ENCODE measurements at regions not wholly inside any gene's neighbourhood (a gene's known extent, or its start where the extent isn't known, plus 50 kb on each side); places are given as distances from the start of the nearest gene placed in this dataset.

DNA sequence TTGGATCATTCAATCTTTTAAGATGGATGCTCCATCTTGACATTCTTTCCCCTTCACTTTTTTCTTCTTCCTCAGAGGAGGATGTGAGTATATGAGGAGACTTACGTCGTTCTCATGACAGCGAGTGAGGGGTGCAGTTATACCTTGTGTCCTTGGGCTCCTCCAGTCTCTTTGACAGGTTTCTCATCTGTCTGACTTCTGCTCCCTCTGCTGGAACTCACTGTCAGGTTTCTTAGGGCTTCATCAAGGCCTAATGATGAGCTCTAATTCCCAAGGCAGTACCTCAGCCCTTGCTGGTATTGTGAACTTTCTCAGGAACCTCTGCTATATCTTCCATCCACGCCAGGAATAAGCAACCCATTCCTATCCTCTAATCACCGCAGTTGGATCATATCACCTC, 237.8 kb upstream of the ADGRL3 start:
- TF ChIP-seq, protein P1, sequence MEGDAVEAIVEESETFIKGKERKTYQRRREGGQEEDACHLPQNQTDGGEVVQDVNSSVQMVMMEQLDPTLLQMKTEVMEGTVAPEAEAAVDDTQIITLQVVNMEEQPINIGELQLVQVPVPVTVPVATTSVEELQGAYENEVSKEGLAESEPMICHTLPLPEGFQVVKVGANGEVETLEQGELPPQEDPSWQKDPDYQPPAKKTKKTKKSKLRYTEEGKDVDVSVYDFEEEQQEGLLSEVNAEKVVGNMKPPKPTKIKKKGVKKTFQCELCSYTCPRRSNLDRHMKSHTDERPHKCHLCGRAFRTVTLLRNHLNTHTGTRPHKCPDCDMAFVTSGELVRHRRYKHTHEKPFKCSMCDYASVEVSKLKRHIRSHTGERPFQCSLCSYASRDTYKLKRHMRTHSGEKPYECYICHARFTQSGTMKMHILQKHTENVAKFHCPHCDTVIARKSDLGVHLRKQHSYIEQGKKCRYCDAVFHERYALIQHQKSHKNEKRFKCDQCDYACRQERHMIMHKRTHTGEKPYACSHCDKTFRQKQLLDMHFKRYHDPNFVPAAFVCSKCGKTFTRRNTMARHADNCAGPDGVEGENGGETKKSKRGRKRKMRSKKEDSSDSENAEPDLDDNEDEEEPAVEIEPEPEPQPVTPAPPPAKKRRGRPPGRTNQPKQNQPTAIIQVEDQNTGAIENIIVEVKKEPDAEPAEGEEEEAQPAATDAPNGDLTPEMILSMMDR (IDR thresholded peaks at IDR 0.05): no peak
- TF ChIP-seq POLR2A (IDR thresholded peaks at IDR 0.05): no peak
